ENCODE measurements at regions not wholly inside any gene's neighbourhood (a gene's known extent, or its start where the extent isn't known, plus 50 kb on each side); places are given as distances from the start of the nearest gene placed in this dataset.
A peak's percentile ranks its signal among the peaks of the same experiment; 100 is the strongest.

- Mint-ChIP-seq H3K4me3 (ENCODE audit: unreplicated experiment) (peak overlapping the region; percentile 11), H3K27me3 (ENCODE audit: low read depth, unreplicated experiment) (no peaks in the 10 kb centered on the region), H3K27ac (ENCODE audit: unreplicated experiment) (peak overlapping the region; percentile 88), H3K36me3 (ENCODE audit: low read depth, unreplicated experiment) (peaks cover 3% of the 10 kb centered on the region), H3K4me1 (ENCODE audit: low read depth, unreplicated experiment) (peaks cover 41% of the 10 kb centered on the region), H3K9me3 (ENCODE audit: unreplicated experiment) (peaks cover 1% of the 10 kb centered on the region)
- Histone ChIP-seq H3K9me3 (ENCODE audit: insufficient read depth, low read depth, low read length) (no peaks in the 10 kb centered on the region), H3K4me2 (ENCODE audit: low read length) (peak overlapping the region; percentile 46), H3K4me1 (ENCODE audit: insufficient read depth, low read length) (peaks cover 17% of the 10 kb centered on the region), H3K79me2 (ENCODE audit: insufficient read depth, low read length) (no peaks in the 10 kb centered on the region), H4K20me1 (ENCODE audit: insufficient read depth, low read length) (no peaks in the 10 kb centered on the region), H3K27ac (ENCODE audit: low read depth, low read length) (peak overlapping the region; percentile 83), H3K27me3 (ENCODE audit: insufficient read depth, low read length) (no peaks in the 10 kb centered on the region), H2AFZ (ENCODE audit: low read depth, low read length) (peak overlapping the region; percentile 15), H3K36me3 (ENCODE audit: insufficient read depth, low read length) (no peaks in the 10 kb centered on the region), H3K9ac (ENCODE audit: low read length) (peak overlapping the region; percentile 68), H3K4me3 (ENCODE audit: insufficient read depth, low read depth, low read length) (peak overlapping the region; percentile 3)
- DNase-seq (ENCODE audit: low read depth): peak; percentile 98
- FAIRE-seq: peak; percentile 81
- TF ChIP-seq EZH2 (IDR thresholded peaks at IDR 0.05; ENCODE audit: insufficient read depth, low read length) (no peak), CTCF (IDR thresholded peaks at IDR 0.05; ENCODE audit: insufficient read depth, low read depth, low read length) (no peak)
Observed at GRCh38 chr3:160169139-160169976, 55.9 kb upstream of the C3orf80 start.

- Histone ChIP-seq H3K9ac (ENCODE audit: low read length) (no peak overlapping the region), H3K36me3 (ENCODE audit: insufficient read depth, low read length) (no peaks in the 10 kb centered on the region), H3K4me2 (ENCODE audit: low read length) (no peak overlapping the region), H3K27me3 (ENCODE audit: insufficient read depth, low read length) (no peaks in the 10 kb centered on the region), H3K4me1 (ENCODE audit: insufficient read depth, low read length) (peaks cover 17% of the 10 kb centered on the region), H3K9me3 (ENCODE audit: insufficient read depth, low read depth, low read length) (no peaks in the 10 kb centered on the region), H3K4me3 (ENCODE audit: insufficient read depth, low read depth, low read length) (no peak overlapping the region), H3K27ac (ENCODE audit: low read depth, low read length) (no peak overlapping the region), H2AFZ (ENCODE audit: low read depth, low read length) (no peak overlapping the region), H4K20me1 (ENCODE audit: insufficient read depth, low read length) (no peaks in the 10 kb centered on the region), H3K79me2 (ENCODE audit: insufficient read depth, low read length) (no peaks in the 10 kb centered on the region)
- TF ChIP-seq CTCF (IDR thresholded peaks at IDR 0.05; ENCODE audit: insufficient read depth, low read depth, low read length) (no peak), EZH2 (IDR thresholded peaks at IDR 0.05; ENCODE audit: insufficient read depth, low read length) (no peak)
- FAIRE-seq: no peak
- H3K27ac Mint-ChIP-seq (ENCODE audit: unreplicated experiment): peak overlapping the region; percentile 88
- peaks cover 32% of the 10 kb centered on the region for H3K4me1 Mint-ChIP-seq (ENCODE audit: low read depth, unreplicated experiment)
- peaks cover 3% of the 10 kb centered on the region for H3K36me3 Mint-ChIP-seq (ENCODE audit: low read depth, unreplicated experiment)
- no peaks in the 10 kb centered on the region for H3K27me3 Mint-ChIP-seq (ENCODE audit: low read depth, unreplicated experiment)
- H3K9me3 Mint-ChIP-seq (ENCODE audit: unreplicated experiment): peaks cover 1% of the 10 kb centered on the region
- H3K4me3 Mint-ChIP-seq (ENCODE audit: unreplicated experiment): no peak overlapping the region
- no peak for DNase-seq (ENCODE audit: low read depth)
Observed at GRCh38 chr3:160170409-160171370, 54.5 kb upstream of the C3orf80 start.

Data from astrocyte (in vitro differentiated cells and primary cell).